ENCODE measurements at regions not wholly inside any gene's neighbourhood (a gene's known extent, or its start where the extent isn't known, plus 50 kb on each side); places are given as distances from the start of the nearest gene placed in this dataset.

GRCh38 chr2:63738019-63738418 is 103.7 kb upstream of the UGP2 start:
- TF ChIP-seq CTCF (conservative IDR thresholded peaks at IDR 0.05; ENCODE audit: low read length), result no peak
- TF ChIP-seq EZH2phosphoT487 (IDR thresholded peaks at IDR 0.05; ENCODE audit: borderline replicate concordance, low read depth, low read length), result no peak

All from OCI-LY7 (cell line).